Panc1 (cell line): ENCODE measurements at regions not wholly inside any gene's neighbourhood (a gene's known extent, or its start where the extent isn't known, plus 50 kb on each side); places are given as distances from the start of the nearest gene placed in this dataset.

Experiments used
- SIN3A ChIP-seq: IDR thresholded peaks from 2 replicates; pipeline ENCODE4 v1.6.1; 2012; ENCODE audit warnings: low read depth, mild to moderate bottlenecking, low read length, moderate library complexity, borderline replicate concordance; ENCODE audit not compliant: insufficient read depth
- TF ChIP-seq, protein P1 (sequence below): fragments of 450-650 bp; IDR thresholded peaks from 2 replicates; pipeline ENCODE4 v1.5.1; 2017; ENCODE audit warnings: mild to moderate bottlenecking

DNA sequence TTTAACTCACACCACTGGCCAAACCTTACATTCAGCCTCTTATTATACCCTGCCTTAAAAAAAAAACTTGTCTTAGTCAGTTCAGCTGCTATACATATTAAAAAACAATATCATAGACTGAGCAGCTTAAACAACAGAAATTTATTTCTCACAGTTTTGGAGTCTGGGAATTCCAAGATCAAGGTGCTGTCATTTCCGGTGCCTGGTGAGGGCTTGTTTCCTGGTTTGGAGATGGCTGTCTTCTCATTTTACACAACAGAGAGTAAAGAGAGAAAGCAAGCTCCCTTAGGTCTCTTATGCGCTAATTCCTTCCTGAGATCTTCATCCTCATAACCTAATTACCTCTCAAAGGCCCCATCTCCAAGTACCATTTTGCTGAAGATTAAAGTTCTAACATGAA, 769.2 kb downstream of the DIAPH3 start:
- TF ChIP-seq, protein P1, sequence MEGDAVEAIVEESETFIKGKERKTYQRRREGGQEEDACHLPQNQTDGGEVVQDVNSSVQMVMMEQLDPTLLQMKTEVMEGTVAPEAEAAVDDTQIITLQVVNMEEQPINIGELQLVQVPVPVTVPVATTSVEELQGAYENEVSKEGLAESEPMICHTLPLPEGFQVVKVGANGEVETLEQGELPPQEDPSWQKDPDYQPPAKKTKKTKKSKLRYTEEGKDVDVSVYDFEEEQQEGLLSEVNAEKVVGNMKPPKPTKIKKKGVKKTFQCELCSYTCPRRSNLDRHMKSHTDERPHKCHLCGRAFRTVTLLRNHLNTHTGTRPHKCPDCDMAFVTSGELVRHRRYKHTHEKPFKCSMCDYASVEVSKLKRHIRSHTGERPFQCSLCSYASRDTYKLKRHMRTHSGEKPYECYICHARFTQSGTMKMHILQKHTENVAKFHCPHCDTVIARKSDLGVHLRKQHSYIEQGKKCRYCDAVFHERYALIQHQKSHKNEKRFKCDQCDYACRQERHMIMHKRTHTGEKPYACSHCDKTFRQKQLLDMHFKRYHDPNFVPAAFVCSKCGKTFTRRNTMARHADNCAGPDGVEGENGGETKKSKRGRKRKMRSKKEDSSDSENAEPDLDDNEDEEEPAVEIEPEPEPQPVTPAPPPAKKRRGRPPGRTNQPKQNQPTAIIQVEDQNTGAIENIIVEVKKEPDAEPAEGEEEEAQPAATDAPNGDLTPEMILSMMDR: no peak
- no peak for TF ChIP-seq SIN3A
